ENCODE measurements at regions not wholly inside any gene's neighbourhood (a gene's known extent, or its start where the extent isn't known, plus 50 kb on each side); places are given as distances from the start of the nearest gene placed in this dataset.

DNA sequence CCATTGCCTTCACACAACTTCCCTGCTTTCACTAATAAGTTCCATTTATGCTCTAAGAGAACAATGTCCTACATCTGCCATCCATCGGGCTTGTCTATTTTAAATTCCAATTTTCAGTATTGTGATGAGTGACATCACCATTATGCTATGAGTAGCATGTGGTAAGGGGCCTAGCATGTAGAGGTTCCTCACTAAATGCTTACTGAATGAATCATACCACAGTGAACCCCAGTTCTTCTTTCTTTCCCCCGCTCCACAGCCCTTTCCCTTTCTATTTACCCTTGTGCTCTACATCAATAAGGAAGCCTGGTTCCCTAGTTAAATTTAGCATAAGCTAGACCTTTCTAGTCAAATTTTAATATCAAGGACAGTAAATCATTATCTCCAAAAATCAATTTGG is 195.0 kb upstream of the RGS18 start (continued):
- TF ChIP-seq, protein P1, sequence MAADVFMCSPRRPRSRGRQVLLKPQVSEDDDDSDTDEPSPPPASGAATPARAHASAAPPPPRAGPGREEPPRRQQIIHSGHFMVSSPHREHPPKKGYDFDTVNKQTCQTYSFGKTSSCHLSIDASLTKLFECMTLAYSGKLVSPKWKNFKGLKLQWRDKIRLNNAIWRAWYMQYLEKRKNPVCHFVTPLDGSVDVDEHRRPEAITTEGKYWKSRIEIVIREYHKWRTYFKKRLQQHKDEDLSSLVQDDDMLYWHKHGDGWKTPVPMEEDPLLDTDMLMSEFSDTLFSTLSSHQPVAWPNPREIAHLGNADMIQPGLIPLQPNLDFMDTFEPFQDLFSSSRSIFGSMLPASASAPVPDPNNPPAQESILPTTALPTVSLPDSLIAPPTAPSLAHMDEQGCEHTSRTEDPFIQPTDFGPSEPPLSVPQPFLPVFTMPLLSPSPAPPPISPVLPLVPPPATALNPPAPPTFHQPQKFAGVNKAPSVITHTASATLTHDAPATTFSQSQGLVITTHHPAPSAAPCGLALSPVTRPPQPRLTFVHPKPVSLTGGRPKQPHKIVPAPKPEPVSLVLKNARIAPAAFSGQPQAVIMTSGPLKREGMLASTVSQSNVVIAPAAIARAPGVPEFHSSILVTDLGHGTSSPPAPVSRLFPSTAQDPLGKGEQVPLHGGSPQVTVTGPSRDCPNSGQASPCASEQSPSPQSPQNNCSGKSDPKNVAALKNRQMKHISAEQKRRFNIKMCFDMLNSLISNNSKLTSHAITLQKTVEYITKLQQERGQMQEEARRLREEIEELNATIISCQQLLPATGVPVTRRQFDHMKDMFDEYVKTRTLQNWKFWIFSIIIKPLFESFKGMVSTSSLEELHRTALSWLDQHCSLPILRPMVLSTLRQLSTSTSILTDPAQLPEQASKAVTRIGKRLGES (CRISPR knock-in tag; IDR thresholded peaks at IDR 0.05; ENCODE audit: borderline replicate concordance) = no peak
- TF ChIP-seq ARHGAP35 (CRISPR knock-in tag; IDR thresholded peaks at IDR 0.05; ENCODE audit: borderline replicate concordance) (no peak), IRF2 (CRISPR knock-in tag; IDR thresholded peaks at IDR 0.05) (no peak), MEF2D (CRISPR knock-in tag; IDR thresholded peaks at IDR 0.05) (no peak), ELF3 (CRISPR knock-in tag; IDR thresholded peaks at IDR 0.05) (no peak), HOXA9 (CRISPR knock-in tag; IDR thresholded peaks at IDR 0.05; ENCODE audit: borderline replicate concordance) (no peak), ZNF652 (CRISPR knock-in tag; IDR thresholded peaks at IDR 0.05; ENCODE audit: borderline replicate concordance, low read depth) (no peak)
- TF ChIP-seq, protein P2, sequence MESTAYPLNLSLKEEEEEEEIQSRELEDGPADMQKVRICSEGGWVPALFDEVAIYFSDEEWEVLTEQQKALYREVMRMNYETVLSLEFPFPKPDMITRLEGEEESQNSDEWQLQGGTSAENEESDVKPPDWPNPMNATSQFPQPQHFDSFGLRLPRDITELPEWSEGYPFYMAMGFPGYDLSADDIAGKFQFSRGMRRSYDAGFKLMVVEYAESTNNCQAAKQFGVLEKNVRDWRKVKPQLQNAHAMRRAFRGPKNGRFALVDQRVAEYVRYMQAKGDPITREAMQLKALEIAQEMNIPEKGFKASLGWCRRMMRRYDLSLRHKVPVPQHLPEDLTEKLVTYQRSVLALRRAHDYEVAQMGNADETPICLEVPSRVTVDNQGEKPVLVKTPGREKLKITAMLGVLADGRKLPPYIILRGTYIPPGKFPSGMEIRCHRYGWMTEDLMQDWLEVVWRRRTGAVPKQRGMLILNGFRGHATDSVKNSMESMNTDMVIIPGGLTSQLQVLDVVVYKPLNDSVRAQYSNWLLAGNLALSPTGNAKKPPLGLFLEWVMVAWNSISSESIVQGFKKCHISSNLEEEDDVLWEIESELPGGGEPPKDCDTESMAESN (CRISPR knock-in tag; conservative IDR thresholded peaks at IDR 0.05) = no peak

DNA sequence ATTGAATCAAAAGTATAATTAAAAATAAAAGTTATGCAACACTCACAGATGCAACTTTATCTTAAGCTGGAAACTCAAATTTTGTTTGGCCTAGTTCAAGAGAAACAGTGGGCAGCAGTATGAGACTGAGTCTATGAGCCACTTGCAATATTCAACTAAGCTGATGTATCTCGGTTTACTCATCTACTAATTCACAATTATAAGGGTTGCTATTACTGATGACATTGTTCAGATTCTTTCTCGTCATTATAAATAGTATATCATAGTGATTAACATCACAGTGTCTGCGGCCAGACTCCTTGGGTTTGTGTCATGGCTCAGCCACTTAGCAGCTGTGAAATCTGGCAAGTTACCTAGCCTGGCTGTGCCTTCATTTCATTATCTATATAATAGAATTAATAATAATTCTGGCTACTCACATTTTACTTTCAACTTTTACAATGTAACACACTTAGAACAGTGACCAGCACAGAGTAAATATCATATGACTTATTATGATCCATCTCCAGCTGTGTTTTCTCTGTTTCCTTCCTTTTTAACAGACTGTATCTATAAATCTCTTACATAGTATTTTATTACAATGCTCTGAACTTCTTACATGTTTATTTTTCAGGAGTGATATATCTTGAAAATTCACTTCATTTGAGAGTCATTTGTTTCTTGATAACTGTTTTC is 194.3 kb upstream of the RGS18 start:
- no peak overlapping the region for H3K27ac ChIP-seq (ENCODE audit: extremely low read length, insufficient read depth, low read length)
- CTCF ChIA-PET (ENCODE audit: low intra/inter-chr PET ratio, low total read pairs) = no interaction called here
- ATAC-seq (no peak), FAIRE-seq (no peak), DNase-seq (ENCODE audit: low spot score) (no peak)
- POLR2A ChIA-PET = no interaction called here
- no peaks in the 10 kb centered on the region for H3K79me2 ChIP-seq (ENCODE audit: insufficient read depth, low read length)
- H3K4me2 ChIP-seq (ENCODE audit: low read depth, low read length) = no peak overlapping the region
- no peak overlapping the region for H3K9ac ChIP-seq (ENCODE audit: insufficient read depth, low read depth, low read length)
- H3K36me3 ChIP-seq (replicated peaks in 1 of 2; ENCODE audit: control insufficient read depth in 1 of 2, insufficient read depth in 2 of 2, low read length in 2 of 2) = no peaks in the 10 kb centered on the region
- no peaks in the 10 kb centered on the region for H3K27me3 ChIP-seq (ENCODE audit: control insufficient read depth in 1 of 2, insufficient read depth in 2 of 2, low read length in 2 of 2)
- H3K9me3 ChIP-seq (ENCODE audit: low read length) = no peaks in the 10 kb centered on the region
- H3K4me1 ChIP-seq (ENCODE audit: insufficient read depth, low read length) = no peaks in the 10 kb centered on the region
- H3K4me3 ChIP-seq (replicated peaks in 1 of 3; ENCODE audit: insufficient read depth in 1 of 3, low read depth in 2 of 3, low read length in 3 of 3) = no peak overlapping the region
- H2AFZ ChIP-seq (ENCODE audit: low read length) = no peak overlapping the region
- in situ Hi-C loops (cut with HindIII; ENCODE audit: extremely low pct_ligation_motif_present, low pct_unique_long_range_greater_than_20kb) = no loop called here
- H4K20me1 ChIP-seq (ENCODE audit: insufficient read depth, low read length) = no peaks in the 10 kb centered on the region
- intact Hi-C loops (cut with micrococcal nuclease; ENCODE audit: unreplicated experiment) = no loop called here
- 0% methylated on average over 3 of the region's 3 CpGs for WGBS (ENCODE audit: low lambda C conversion rate)
- BruUV-seq (replicated peaks) = no TSS peak
- TF ChIP-seq ZNF761 (CRISPR knock-in tag; conservative IDR thresholded peaks at IDR 0.05) = no peak
- TF ChIP-seq MYNN (CRISPR knock-in tag; IDR thresholded peaks at IDR 0.05; ENCODE audit: low read depth) = no peak
- TF ChIP-seq ZNF30 (CRISPR knock-in tag; IDR thresholded peaks at IDR 0.05) = no peak
- TF ChIP-seq, protein P3, sequence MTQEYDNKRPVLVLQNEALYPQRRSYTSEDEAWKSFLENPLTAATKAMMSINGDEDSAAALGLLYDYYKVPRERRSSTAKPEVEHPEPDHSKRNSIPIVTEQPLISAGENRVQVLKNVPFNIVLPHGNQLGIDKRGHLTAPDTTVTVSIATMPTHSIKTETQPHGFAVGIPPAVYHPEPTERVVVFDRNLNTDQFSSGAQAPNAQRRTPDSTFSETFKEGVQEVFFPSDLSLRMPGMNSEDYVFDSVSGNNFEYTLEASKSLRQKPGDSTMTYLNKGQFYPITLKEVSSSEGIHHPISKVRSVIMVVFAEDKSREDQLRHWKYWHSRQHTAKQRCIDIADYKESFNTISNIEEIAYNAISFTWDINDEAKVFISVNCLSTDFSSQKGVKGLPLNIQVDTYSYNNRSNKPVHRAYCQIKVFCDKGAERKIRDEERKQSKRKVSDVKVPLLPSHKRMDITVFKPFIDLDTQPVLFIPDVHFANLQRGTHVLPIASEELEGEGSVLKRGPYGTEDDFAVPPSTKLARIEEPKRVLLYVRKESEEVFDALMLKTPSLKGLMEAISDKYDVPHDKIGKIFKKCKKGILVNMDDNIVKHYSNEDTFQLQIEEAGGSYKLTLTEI (CRISPR knock-in tag; conservative IDR thresholded peaks at IDR 0.05) = no peak
- no peak for TF ChIP-seq ZNF773 (CRISPR knock-in tag; IDR thresholded peaks at IDR 0.05; ENCODE audit: borderline replicate concordance)
- TF ChIP-seq, protein P4, sequence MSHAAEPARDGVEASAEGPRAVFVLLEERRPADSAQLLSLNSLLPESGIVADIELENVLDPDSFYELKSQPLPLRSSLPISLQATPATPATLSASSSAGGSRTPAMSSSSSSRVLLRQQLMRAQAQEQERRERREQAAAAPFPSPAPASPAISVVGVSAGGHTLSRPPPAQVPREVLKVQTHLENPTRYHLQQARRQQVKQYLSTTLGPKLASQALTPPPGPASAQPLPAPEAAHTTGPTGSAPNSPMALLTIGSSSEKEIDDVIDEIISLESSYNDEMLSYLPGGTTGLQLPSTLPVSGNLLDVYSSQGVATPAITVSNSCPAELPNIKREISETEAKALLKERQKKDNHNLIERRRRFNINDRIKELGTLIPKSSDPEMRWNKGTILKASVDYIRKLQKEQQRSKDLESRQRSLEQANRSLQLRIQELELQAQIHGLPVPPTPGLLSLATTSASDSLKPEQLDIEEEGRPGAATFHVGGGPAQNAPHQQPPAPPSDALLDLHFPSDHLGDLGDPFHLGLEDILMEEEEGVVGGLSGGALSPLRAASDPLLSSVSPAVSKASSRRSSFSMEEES (CRISPR knock-in tag; IDR thresholded peaks at IDR 0.05) = no peak
- no peak for TF ChIP-seq SMARCC2 (IDR thresholded peaks at IDR 0.05)
- no peak for TF ChIP-seq ZFP36 (IDR thresholded peaks at IDR 0.05; ENCODE audit: borderline replicate concordance, low read depth, low read length, partially characterized antibody)

Data from HepG2 (cell line).